ENCODE measurements at regions not wholly inside any gene's neighbourhood (a gene's known extent, or its start where the extent isn't known, plus 50 kb on each side); places are given as distances from the start of the nearest gene placed in this dataset.

GRCh38 chr2:35606394-35606793 is 749.2 kb upstream of the CRIM1 start:
- TF ChIP-seq CTCF (IDR thresholded peaks at IDR 0.05): no peak
- TF ChIP-seq EP300 (IDR thresholded peaks at IDR 0.05): no peak
